ENCODE measurements at regions not wholly inside any gene's neighbourhood (a gene's known extent, or its start where the extent isn't known, plus 50 kb on each side); places are given as distances from the start of the nearest gene placed in this dataset.

DNA sequence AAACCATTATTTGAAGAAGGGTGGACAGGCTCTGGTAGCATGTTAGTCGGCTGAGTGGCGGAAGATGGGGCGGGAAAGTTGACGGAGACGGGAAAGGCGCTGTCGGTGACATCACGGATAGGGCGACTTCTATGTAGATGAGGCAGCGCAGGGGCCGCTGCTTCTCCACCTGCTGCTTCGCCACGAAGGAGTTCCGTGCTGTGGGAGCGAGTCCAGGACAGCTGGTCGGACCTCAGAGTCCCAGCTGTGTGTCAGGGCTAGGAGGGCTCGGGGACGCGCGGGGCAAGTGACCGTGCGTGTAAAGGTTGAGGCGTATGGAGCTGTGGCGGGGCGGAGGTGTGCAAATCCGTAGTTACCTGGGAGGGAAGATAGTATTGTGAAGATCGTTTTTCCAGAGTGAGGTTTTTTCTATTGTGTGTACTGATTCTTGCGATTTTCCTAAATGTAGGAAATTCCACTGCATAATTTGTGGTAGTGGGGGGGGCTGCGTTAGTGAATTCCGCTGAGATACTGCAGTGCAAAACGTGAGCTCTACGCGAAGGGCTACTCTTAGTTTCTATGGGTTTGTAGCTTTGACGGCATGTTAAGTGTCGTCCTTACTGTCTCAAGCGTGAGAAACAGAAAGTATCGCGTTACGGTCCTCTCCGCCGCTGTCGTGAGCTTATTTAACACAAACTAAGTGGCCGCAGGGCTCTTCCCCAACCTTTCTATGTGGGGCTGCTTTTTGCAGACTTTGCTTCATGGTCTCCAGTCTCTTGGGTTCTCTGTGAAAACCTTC is 111.2 kb upstream of the NBPF11 start (continued):
- TF ChIP-seq, protein P1, sequence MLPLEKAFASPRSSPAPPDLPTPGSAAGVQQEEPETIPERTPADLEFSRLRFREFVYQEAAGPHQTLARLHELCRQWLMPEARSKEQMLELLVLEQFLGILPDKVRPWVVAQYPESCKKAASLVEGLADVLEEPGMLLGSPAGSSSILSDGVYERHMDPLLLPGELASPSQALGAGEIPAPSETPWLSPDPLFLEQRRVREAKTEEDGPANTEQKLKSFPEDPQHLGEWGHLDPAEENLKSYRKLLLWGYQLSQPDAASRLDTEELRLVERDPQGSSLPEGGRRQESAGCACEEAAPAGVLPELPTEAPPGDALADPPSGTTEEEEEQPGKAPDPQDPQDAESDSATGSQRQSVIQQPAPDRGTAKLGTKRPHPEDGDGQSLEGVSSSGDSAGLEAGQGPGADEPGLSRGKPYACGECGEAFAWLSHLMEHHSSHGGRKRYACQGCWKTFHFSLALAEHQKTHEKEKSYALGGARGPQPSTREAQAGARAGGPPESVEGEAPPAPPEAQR (CRISPR knock-in tag; IDR thresholded peaks at IDR 0.05): peak; percentile 95
- peak; percentile 96 for TF ChIP-seq CBFB (CRISPR knock-in tag; IDR thresholded peaks at IDR 0.05; ENCODE audit: low read depth)
- TF ChIP-seq, protein P2, sequence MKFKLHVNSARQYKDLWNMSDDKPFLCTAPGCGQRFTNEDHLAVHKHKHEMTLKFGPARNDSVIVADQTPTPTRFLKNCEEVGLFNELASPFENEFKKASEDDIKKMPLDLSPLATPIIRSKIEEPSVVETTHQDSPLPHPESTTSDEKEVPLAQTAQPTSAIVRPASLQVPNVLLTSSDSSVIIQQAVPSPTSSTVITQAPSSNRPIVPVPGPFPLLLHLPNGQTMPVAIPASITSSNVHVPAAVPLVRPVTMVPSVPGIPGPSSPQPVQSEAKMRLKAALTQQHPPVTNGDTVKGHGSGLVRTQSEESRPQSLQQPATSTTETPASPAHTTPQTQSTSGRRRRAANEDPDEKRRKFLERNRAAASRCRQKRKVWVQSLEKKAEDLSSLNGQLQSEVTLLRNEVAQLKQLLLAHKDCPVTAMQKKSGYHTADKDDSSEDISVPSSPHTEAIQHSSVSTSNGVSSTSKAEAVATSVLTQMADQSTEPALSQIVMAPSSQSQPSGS (CRISPR knock-in tag; IDR thresholded peaks at IDR 0.05; ENCODE audit: borderline replicate concordance, low read depth): peak; percentile 90
- TF ChIP-seq, protein P3, sequence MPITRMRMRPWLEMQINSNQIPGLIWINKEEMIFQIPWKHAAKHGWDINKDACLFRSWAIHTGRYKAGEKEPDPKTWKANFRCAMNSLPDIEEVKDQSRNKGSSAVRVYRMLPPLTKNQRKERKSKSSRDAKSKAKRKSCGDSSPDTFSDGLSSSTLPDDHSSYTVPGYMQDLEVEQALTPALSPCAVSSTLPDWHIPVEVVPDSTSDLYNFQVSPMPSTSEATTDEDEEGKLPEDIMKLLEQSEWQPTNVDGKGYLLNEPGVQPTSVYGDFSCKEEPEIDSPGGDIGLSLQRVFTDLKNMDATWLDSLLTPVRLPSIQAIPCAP (CRISPR knock-in tag; IDR thresholded peaks at IDR 0.05): peak; percentile 94; the same call in 1 of the 2 replicates
- TF ChIP-seq EMX1 (CRISPR knock-in tag; IDR thresholded peaks at IDR 0.05): peak; percentile 100
- TF ChIP-seq, protein P4, sequence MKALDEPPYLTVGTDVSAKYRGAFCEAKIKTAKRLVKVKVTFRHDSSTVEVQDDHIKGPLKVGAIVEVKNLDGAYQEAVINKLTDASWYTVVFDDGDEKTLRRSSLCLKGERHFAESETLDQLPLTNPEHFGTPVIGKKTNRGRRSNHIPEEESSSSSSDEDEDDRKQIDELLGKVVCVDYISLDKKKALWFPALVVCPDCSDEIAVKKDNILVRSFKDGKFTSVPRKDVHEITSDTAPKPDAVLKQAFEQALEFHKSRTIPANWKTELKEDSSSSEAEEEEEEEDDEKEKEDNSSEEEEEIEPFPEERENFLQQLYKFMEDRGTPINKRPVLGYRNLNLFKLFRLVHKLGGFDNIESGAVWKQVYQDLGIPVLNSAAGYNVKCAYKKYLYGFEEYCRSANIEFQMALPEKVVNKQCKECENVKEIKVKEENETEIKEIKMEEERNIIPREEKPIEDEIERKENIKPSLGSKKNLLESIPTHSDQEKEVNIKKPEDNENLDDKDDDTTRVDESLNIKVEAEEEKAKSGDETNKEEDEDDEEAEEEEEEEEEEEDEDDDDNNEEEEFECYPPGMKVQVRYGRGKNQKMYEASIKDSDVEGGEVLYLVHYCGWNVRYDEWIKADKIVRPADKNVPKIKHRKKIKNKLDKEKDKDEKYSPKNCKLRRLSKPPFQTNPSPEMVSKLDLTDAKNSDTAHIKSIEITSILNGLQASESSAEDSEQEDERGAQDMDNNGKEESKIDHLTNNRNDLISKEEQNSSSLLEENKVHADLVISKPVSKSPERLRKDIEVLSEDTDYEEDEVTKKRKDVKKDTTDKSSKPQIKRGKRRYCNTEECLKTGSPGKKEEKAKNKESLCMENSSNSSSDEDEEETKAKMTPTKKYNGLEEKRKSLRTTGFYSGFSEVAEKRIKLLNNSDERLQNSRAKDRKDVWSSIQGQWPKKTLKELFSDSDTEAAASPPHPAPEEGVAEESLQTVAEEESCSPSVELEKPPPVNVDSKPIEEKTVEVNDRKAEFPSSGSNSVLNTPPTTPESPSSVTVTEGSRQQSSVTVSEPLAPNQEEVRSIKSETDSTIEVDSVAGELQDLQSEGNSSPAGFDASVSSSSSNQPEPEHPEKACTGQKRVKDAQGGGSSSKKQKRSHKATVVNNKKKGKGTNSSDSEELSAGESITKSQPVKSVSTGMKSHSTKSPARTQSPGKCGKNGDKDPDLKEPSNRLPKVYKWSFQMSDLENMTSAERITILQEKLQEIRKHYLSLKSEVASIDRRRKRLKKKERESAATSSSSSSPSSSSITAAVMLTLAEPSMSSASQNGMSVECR (CRISPR knock-in tag; IDR thresholded peaks at IDR 0.05; ENCODE audit: borderline replicate concordance): peak; percentile 93
- TF ChIP-seq FOXJ3 (CRISPR knock-in tag; IDR thresholded peaks at IDR 0.05; ENCODE audit: borderline replicate concordance): peak; percentile 90; the same call in 1 of the 2 replicates
- TF ChIP-seq GTF2I (CRISPR knock-in tag; conservative IDR thresholded peaks at IDR 0.05): peak; percentile 95
- TF ChIP-seq ZNF396 (CRISPR knock-in tag; IDR thresholded peaks at IDR 0.05; ENCODE audit: borderline replicate concordance): no peak
- TF ChIP-seq, protein P5, sequence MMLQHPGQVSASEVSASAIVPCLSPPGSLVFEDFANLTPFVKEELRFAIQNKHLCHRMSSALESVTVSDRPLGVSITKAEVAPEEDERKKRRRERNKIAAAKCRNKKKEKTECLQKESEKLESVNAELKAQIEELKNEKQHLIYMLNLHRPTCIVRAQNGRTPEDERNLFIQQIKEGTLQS (CRISPR knock-in tag; conservative IDR thresholded peaks at IDR 0.05): peak; percentile 91
- peak; percentile 96 for TF ChIP-seq MXD4 (CRISPR knock-in tag; IDR thresholded peaks at IDR 0.05; ENCODE audit: borderline replicate concordance)
- TF ChIP-seq IRF2 (CRISPR knock-in tag; IDR thresholded peaks at IDR 0.05; ENCODE audit: borderline replicate concordance, low read depth): peak; percentile 85; the same call in 1 of the 2 replicates
- peak; percentile 72 for TF ChIP-seq CREM (CRISPR knock-in tag; IDR thresholded peaks at IDR 0.05)
- peak; percentile 54; the same call in 1 of the 2 replicates for TF ChIP-seq ZNF317 (CRISPR knock-in tag; IDR thresholded peaks at IDR 0.05; ENCODE audit: borderline replicate concordance, low read depth)
- peak; percentile 97 for TF ChIP-seq CREB1 (CRISPR knock-in tag; IDR thresholded peaks at IDR 0.05)
- peak; percentile 98 for TF ChIP-seq TEAD1 (CRISPR knock-in tag; IDR thresholded peaks at IDR 0.05)
- peak; percentile 100 for TF ChIP-seq PRRX2 (CRISPR knock-in tag; IDR thresholded peaks at IDR 0.05)
- TF ChIP-seq, protein P6, sequence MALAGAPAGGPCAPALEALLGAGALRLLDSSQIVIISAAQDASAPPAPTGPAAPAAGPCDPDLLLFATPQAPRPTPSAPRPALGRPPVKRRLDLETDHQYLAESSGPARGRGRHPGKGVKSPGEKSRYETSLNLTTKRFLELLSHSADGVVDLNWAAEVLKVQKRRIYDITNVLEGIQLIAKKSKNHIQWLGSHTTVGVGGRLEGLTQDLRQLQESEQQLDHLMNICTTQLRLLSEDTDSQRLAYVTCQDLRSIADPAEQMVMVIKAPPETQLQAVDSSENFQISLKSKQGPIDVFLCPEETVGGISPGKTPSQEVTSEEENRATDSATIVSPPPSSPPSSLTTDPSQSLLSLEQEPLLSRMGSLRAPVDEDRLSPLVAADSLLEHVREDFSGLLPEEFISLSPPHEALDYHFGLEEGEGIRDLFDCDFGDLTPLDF (CRISPR knock-in tag; IDR thresholded peaks at IDR 0.05): peak; percentile 88
- peak; percentile 76 for TF ChIP-seq ZNF423 (CRISPR knock-in tag; IDR thresholded peaks at IDR 0.05)
- peak; percentile 83 for TF ChIP-seq JUN (CRISPR knock-in tag; IDR thresholded peaks at IDR 0.05)
- TF ChIP-seq, protein P7, sequence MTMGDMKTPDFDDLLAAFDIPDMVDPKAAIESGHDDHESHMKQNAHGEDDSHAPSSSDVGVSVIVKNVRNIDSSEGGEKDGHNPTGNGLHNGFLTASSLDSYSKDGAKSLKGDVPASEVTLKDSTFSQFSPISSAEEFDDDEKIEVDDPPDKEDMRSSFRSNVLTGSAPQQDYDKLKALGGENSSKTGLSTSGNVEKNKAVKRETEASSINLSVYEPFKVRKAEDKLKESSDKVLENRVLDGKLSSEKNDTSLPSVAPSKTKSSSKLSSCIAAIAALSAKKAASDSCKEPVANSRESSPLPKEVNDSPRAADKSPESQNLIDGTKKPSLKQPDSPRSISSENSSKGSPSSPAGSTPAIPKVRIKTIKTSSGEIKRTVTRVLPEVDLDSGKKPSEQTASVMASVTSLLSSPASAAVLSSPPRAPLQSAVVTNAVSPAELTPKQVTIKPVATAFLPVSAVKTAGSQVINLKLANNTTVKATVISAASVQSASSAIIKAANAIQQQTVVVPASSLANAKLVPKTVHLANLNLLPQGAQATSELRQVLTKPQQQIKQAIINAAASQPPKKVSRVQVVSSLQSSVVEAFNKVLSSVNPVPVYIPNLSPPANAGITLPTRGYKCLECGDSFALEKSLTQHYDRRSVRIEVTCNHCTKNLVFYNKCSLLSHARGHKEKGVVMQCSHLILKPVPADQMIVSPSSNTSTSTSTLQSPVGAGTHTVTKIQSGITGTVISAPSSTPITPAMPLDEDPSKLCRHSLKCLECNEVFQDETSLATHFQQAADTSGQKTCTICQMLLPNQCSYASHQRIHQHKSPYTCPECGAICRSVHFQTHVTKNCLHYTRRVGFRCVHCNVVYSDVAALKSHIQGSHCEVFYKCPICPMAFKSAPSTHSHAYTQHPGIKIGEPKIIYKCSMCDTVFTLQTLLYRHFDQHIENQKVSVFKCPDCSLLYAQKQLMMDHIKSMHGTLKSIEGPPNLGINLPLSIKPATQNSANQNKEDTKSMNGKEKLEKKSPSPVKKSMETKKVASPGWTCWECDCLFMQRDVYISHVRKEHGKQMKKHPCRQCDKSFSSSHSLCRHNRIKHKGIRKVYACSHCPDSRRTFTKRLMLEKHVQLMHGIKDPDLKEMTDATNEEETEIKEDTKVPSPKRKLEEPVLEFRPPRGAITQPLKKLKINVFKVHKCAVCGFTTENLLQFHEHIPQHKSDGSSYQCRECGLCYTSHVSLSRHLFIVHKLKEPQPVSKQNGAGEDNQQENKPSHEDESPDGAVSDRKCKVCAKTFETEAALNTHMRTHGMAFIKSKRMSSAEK (CRISPR knock-in tag; IDR thresholded peaks at IDR 0.05; ENCODE audit: borderline replicate concordance): peak; percentile 100
- TF ChIP-seq SP1 (CRISPR knock-in tag; conservative IDR thresholded peaks at IDR 0.05): peak; percentile 80; the same call in 1 of the 2 replicates
- TF ChIP-seq OVOL2 (CRISPR knock-in tag; IDR thresholded peaks at IDR 0.05; ENCODE audit: borderline replicate concordance): peak; percentile 96
- TF ChIP-seq NFE2L1 (CRISPR knock-in tag; IDR thresholded peaks at IDR 0.05): peak; percentile 94
- TF ChIP-seq FOXP1 (CRISPR knock-in tag; IDR thresholded peaks at IDR 0.05; ENCODE audit: borderline replicate concordance): peak; percentile 87
- peak; percentile 89 for TF ChIP-seq SMAD4 (CRISPR knock-in tag; IDR thresholded peaks at IDR 0.05)
